ENCODE measurements at regions not wholly inside any gene's neighbourhood (a gene's known extent, or its start where the extent isn't known, plus 50 kb on each side); places are given as distances from the start of the nearest gene placed in this dataset.
"Not testable (repeated sequence)": the region's sequence is repeated elsewhere in the genome, so short reads cannot be mapped to it uniquely, and the experiment has no call there.

DNA sequence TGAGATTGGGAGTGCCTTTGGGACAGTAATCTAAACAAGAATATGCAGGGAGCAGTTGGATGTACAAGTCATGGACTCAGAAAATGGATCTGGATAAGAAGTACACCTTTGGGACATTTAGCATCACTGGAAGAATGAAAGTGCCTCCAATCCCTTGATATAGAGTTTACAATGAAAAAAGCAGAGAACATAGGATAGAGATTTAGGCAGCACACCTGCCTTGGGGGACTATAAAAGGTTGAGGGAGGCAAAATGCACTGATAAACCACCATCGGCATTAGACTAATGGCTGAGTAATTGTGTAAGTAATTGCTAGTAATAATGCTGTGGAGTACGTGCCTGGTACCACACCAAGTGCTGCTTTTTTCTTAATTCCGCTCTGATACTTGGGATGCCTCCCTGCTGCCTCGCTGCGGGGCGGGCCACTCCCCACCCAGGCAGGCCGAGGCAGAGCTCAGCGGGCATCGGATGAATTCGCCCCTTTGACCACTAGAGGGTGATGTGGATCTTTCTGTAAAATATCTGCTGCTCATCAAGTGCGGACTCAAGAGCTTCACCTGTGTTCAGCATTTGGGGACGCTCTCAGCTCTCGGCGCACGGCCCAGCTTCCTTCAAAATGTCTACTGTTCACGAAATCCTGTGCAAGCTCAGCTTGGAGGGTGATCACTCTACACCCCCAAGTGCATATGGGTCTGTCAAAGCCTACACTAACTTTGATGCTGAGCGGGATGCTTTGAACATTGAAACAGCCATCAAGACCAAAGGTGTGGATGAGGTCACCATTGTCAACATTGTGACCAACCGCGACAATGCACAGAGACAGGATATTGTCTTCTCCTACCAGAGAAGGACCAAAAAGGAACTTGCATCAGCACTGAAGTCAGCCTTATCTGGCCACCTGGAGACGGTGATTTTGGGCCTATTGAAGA, 99.9 kb downstream of the ANKRD18B start:
- DNase-seq (ENCODE audit: low read depth), result no peak
- Histone ChIP-seq H3K4me3 (ENCODE audit: low read depth, low read length) (no peak overlapping the region), H3K27me3 (ENCODE audit: control insufficient read depth, insufficient read depth, low read length) (no peaks in the 10 kb centered on the region), H3K36me3 (ENCODE audit: control insufficient read depth, insufficient read depth, low read length) (no peaks in the 10 kb centered on the region)
- TF ChIP-seq, protein P1, sequence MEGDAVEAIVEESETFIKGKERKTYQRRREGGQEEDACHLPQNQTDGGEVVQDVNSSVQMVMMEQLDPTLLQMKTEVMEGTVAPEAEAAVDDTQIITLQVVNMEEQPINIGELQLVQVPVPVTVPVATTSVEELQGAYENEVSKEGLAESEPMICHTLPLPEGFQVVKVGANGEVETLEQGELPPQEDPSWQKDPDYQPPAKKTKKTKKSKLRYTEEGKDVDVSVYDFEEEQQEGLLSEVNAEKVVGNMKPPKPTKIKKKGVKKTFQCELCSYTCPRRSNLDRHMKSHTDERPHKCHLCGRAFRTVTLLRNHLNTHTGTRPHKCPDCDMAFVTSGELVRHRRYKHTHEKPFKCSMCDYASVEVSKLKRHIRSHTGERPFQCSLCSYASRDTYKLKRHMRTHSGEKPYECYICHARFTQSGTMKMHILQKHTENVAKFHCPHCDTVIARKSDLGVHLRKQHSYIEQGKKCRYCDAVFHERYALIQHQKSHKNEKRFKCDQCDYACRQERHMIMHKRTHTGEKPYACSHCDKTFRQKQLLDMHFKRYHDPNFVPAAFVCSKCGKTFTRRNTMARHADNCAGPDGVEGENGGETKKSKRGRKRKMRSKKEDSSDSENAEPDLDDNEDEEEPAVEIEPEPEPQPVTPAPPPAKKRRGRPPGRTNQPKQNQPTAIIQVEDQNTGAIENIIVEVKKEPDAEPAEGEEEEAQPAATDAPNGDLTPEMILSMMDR (IDR thresholded peaks at IDR 0.05; ENCODE audit: insufficient read depth, low read length, poor library complexity, severe bottlenecking), result peak; percentile 81

DNA sequence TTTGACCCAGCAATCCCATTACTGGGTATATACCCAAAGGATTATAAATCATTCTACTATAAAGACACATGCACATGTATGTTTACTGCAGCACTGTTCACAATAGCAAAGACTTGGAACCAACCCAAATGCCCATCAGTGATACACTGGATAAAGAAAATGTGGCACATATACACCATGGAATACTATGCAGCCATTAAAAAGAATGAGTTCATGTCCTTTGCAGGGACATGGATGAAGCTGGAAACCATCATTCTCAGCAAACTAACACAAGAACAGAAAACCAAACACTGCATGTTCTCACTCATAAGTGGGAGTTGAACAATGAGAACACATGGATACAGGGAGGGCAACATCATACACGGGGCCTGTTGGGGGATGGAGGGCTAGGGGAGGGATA, 104.3 kb downstream of the ANKRD18B start:
- not testable (repeated sequence) for H3K27me3 ChIP-seq (ENCODE audit: control insufficient read depth, insufficient read depth, low read length); DNase-seq (ENCODE audit: low read depth); H3K4me3 ChIP-seq (ENCODE audit: low read depth, low read length); H3K36me3 ChIP-seq (ENCODE audit: control insufficient read depth, insufficient read depth, low read length)

DNA sequence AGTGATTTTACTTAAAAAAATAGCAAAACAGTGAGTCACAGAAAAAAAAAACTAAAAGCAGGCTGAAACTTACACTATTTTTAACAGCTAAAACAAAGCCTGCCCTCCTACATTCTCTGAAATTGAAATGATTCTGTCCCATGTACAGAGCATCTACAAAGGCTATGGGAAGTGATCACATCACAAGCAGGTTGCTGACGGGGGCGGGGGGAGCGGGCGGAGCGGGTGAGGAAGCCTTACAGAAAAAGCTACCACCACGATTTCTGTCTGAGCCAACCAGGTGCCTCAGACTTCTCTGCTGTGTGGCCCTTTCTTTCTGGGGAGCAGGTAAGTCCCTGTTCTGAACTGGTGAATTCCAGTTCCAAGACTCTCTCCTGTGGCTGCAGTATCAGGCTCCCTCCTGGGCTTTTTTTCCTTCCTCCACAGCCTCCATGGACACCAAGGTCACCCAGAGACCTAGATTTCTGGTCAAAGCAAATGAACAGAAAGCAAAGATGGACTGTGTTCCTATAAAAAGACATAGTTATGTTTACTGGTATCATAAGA, 104.9 kb downstream of the ANKRD18B start:
- H3K4me3 ChIP-seq (ENCODE audit: low read depth, low read length), result no peak overlapping the region
- no peaks in the 10 kb centered on the region for H3K36me3 ChIP-seq (ENCODE audit: control insufficient read depth, insufficient read depth, low read length)
- TF ChIP-seq, protein P1 (IDR thresholded peaks at IDR 0.05; ENCODE audit: insufficient read depth, low read length, poor library complexity, severe bottlenecking), result no peak
- DNase-seq (ENCODE audit: low read depth), result no peak
- peaks cover 4% of the 10 kb centered on the region for H3K27me3 ChIP-seq (ENCODE audit: control insufficient read depth, insufficient read depth, low read length)

DNA sequence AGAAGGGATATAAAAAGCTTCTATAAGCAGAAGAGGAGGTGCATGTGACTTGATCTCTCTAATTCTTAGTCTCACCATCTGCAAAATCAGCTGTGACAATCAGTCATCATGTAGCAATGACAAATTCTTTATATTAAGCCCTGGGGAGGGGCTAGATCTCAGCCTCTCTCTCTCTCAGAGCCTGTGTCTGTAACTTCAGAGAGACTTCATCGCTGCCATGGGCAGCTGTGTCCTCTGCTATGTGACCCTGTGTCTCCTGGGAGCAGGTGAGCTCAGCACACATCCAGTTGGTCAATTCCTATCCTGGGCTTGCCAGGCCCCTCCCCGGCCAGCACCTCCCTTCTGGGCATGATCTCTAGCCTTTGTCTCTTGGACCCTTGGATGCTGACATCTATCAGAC, 109.6 kb downstream of the ANKRD18B start:
- TF ChIP-seq, protein P1 (IDR thresholded peaks at IDR 0.05; ENCODE audit: insufficient read depth, low read length, poor library complexity, severe bottlenecking), result no peak
- Histone ChIP-seq H3K36me3 (ENCODE audit: control insufficient read depth, insufficient read depth, low read length) (no peaks in the 10 kb centered on the region), H3K27me3 (ENCODE audit: control insufficient read depth, insufficient read depth, low read length) (peaks cover 15% of the 10 kb centered on the region), H3K4me3 (ENCODE audit: low read depth, low read length) (no peak overlapping the region)
- no peak for DNase-seq (ENCODE audit: low read depth)

DNA sequence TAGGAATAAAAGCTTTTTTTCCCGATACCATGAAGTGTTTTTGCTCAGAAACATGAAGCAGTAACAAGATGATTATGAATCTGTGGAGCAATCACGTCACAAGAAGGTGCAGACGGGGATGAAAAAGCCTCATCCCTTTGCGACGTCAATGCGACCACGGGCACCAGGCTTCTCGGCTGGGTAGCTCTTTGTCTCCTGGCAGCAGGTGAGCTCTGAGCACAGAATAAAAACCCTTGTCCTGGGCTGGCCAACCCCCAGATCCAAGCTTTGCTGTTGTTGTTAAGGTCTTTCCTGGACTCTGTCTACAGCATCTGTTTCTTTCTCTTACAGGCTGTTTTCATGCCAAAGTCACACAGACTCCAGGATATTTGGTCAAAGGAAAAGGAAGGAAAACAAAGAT, 113.8 kb downstream of the ANKRD18B start:
- H3K27me3 ChIP-seq (ENCODE audit: control insufficient read depth, insufficient read depth, low read length), result peaks cover 19% of the 10 kb centered on the region
- TF ChIP-seq, protein P1 (IDR thresholded peaks at IDR 0.05; ENCODE audit: insufficient read depth, low read length, poor library complexity, severe bottlenecking), result no peak
- H3K4me3 ChIP-seq (ENCODE audit: low read depth, low read length), result no peak overlapping the region
- no peak for DNase-seq (ENCODE audit: low read depth)
- H3K36me3 ChIP-seq (ENCODE audit: control insufficient read depth, insufficient read depth, low read length), result no peaks in the 10 kb centered on the region

DNA sequence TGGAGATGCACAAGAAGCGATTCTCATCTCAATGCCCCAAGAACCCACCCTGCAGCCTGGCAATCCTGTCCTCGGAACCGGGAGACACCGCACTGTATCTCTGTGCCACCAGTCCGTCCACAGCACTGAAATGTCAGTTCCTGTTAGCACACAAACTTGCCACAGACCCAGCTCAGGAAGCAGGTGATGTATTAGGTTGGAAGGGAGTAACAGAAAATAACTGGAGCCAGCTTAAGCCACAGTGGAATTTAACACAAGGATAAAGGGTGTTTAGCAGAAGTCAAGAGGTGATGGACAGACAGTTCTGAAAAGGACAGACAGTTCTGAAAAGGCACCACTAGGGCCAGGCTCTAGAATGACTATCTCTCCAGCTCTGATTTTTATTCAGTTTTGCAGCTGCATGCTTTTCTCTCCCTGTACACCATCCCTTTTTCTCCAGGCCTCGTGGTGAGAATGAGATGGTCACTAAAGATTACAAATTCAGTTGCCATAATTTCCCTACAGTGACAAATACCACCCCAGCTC, 114.4 kb downstream of the ANKRD18B start:
- peaks cover 19% of the 10 kb centered on the region for H3K27me3 ChIP-seq (ENCODE audit: control insufficient read depth, insufficient read depth, low read length)
- no peaks in the 10 kb centered on the region for H3K36me3 ChIP-seq (ENCODE audit: control insufficient read depth, insufficient read depth, low read length)
- no peak for DNase-seq (ENCODE audit: low read depth)
- TF ChIP-seq, protein P1 (IDR thresholded peaks at IDR 0.05; ENCODE audit: insufficient read depth, low read length, poor library complexity, severe bottlenecking), result no peak
- H3K4me3 ChIP-seq (ENCODE audit: low read depth, low read length), result no peak overlapping the region

Data from kidney epithelial cell (primary cell).